H9 (cell line): ENCODE measurements at regions not wholly inside any gene's neighbourhood (a gene's known extent, or its start where the extent isn't known, plus 50 kb on each side); places are given as distances from the start of the nearest gene placed in this dataset.

Source experiments
- DNase-seq: peaks from one replicate; pipeline ENCODE4 v3.0.0-alpha.2; 2017
- H2AFZ ChIP-seq: one replicate; pipeline ENCODE4 v1.6.1; 2013; ENCODE audit warnings: mild to moderate bottlenecking, low read length, control low read depth, moderate library complexity
- H2AK5ac ChIP-seq: 2 replicates; pipeline ENCODE4 v1.6.1; 2013; ENCODE audit warnings: low read length, control low read depth, mixed read lengths; ENCODE audit not compliant: insufficient read length
- H2BK120ac ChIP-seq: one replicate; pipeline ENCODE4 v1.6.1; 2013; ENCODE audit warnings: low read depth, mild to moderate bottlenecking, low read length, control low read depth, inconsistent platforms; ENCODE audit not compliant: poor library complexity, severe bottlenecking
- H2BK12ac ChIP-seq: 2 replicates; pipeline ENCODE4 v1.6.1; 2013; ENCODE audit warnings: low read length, control low read depth, mixed read lengths, low read depth; ENCODE audit not compliant: insufficient read length
- H2BK15ac ChIP-seq: 2 replicates; pipeline ENCODE4 v1.6.1; 2013; ENCODE audit warnings: low read depth, low read length, control low read depth
- H2BK20ac ChIP-seq: one replicate; pipeline ENCODE4 v1.6.1; 2013; ENCODE audit warnings: low read depth, mild to moderate bottlenecking, low read length, control low read depth, inconsistent platforms; ENCODE audit not compliant: poor library complexity, severe bottlenecking
- H2BK5ac ChIP-seq: 2 replicates; pipeline ENCODE4 v1.6.1; 2013; ENCODE audit warnings: low read length, control low read depth, mixed read lengths; ENCODE audit not compliant: insufficient read length
- H3K14ac ChIP-seq: 2 replicates; pipeline ENCODE4 v1.6.1; 2013; ENCODE audit warnings: low read length, control low read depth; ENCODE audit not compliant: insufficient read depth
- H3K18ac ChIP-seq: 2 replicates; pipeline ENCODE4 v1.6.1; 2013; ENCODE audit warnings: low read depth, mild to moderate bottlenecking, mixed read lengths, low read length, control low read depth; ENCODE audit not compliant: insufficient read length
- H3K23ac ChIP-seq: 2 replicates; pipeline ENCODE4 v1.6.1; 2013; ENCODE audit warnings: low read length, control low read depth, mixed read lengths, low read depth; ENCODE audit not compliant: insufficient read length
- H3K23me2 ChIP-seq: 2 replicates; pipeline ENCODE4 v1.6.1; 2013; ENCODE audit warnings: low read depth, mild to moderate bottlenecking, mixed read lengths, low read length, control low read depth; ENCODE audit not compliant: insufficient read length, poor library complexity, severe bottlenecking
- H3K27ac ChIP-seq: 2 replicates; pipeline ENCODE4 v1.5.1; 2013; ENCODE audit warnings: low read length, control low read depth, mixed read lengths, low read depth; ENCODE audit not compliant: insufficient read length
- H3K27me3 ChIP-seq: 2 replicates; pipeline ENCODE4 v1.6.1; 2013; ENCODE audit warnings: low read length, control low read depth, inconsistent platforms; ENCODE audit not compliant: insufficient read depth
- H3K4ac ChIP-seq: 2 replicates; pipeline ENCODE4 v1.6.1; 2013; ENCODE audit warnings: low read depth, mild to moderate bottlenecking, control low read depth, inconsistent platforms, low read length, moderate library complexity
- H3K4me1 ChIP-seq: 2 replicates; pipeline ENCODE4 v1.6.1; 2013; ENCODE audit warnings: low read length, control low read depth, inconsistent platforms; ENCODE audit not compliant: insufficient read depth
- H3K4me2 ChIP-seq: 2 replicates; pipeline ENCODE4 v1.6.1; 2013; ENCODE audit warnings: low read length, control low read depth, mixed read lengths; ENCODE audit not compliant: insufficient read length, insufficient read depth
- H3K56ac ChIP-seq: 2 replicates; pipeline ENCODE4 v1.6.1; 2013; ENCODE audit warnings: low read depth, mild to moderate bottlenecking, mixed read lengths, low read length, control low read depth; ENCODE audit not compliant: insufficient read length
- H3K79me1 ChIP-seq: 2 replicates; pipeline ENCODE4 v1.6.1; 2013; ENCODE audit warnings: low read depth, mild to moderate bottlenecking, moderate library complexity, low read length, control low read depth, inconsistent platforms; ENCODE audit not compliant: insufficient read depth, poor library complexity, severe bottlenecking
- H3K79me2 ChIP-seq: 2 replicates; pipeline ENCODE4 v1.6.1; 2013; ENCODE audit warnings: low read length, control low read depth, inconsistent platforms; ENCODE audit not compliant: insufficient read depth
- H3K9ac ChIP-seq: 2 replicates; pipeline ENCODE4 v1.6.1; 2013; ENCODE audit warnings: low read length, control low read depth, mixed read lengths; ENCODE audit not compliant: insufficient read length; ENCODE audit errors: extremely low read depth
- H3K9me3 ChIP-seq: one replicate; pipeline ENCODE4 v1.6.1; 2013; ENCODE audit warnings: low read depth, low read length, inconsistent platforms; ENCODE audit not compliant: control insufficient read depth
- H3T11ph ChIP-seq: one replicate; pipeline ENCODE4 v1.6.1; 2013; ENCODE audit warnings: mild to moderate bottlenecking, low read length, control low read depth, inconsistent platforms
- H4K20me1 ChIP-seq: one replicate; pipeline ENCODE4 v1.6.1; 2013; ENCODE audit not compliant: control insufficient read depth, insufficient read length, insufficient read depth
- H4K5ac ChIP-seq: 2 replicates; pipeline ENCODE4 v1.6.1; 2013; ENCODE audit warnings: low read depth, mild to moderate bottlenecking, mixed read lengths, low read length, control low read depth; ENCODE audit not compliant: insufficient read length
- H4K8ac ChIP-seq: replicated peaks from 2 replicates; pipeline ENCODE4 v1.6.1; 2013; ENCODE audit warnings: low read length, control low read depth, mixed read lengths, low read depth; ENCODE audit not compliant: insufficient read length
- H4K91ac ChIP-seq: 2 replicates; pipeline ENCODE4 v1.6.1; 2013; ENCODE audit warnings: low read depth, mild to moderate bottlenecking, moderate library complexity, mixed read lengths, low read length, control low read depth; ENCODE audit not compliant: insufficient read length
- H3K27ac Mint-ChIP-seq, 3 experiments: 2 replicates in 2 of 3; 3 replicates in 1 of 3; pipeline ENCODE4 v1.8.0; 2020 to 2021; ENCODE audit warnings: mixed read lengths in 3 of 3, mild to moderate bottlenecking in 1 of 3, moderate library complexity in 1 of 3
- H3K27me3 Mint-ChIP-seq: 2 replicates; pipeline ENCODE4 v1.8.0; 2021; ENCODE audit warnings: low read depth, mild to moderate bottlenecking, moderate library complexity, mixed read lengths
- H3K36me3 Mint-ChIP-seq, 3 experiments: 2 replicates in 2 of 3; 3 replicates in 1 of 3; pipeline ENCODE4 v1.8.0; 2020 to 2021; ENCODE audit warnings: low read depth in 3 of 3, mixed read lengths in 3 of 3; ENCODE audit not compliant: insufficient read depth in 1 of 3
- H3K4me1 Mint-ChIP-seq, 2 experiments: 2 replicates each; pipeline ENCODE4 v1.8.0; 2020; ENCODE audit warnings: mixed read lengths in 2 of 2
- H3K4me3 Mint-ChIP-seq, 2 experiments: 2 replicates in 1 of 2; 3 replicates in 1 of 2; pipeline ENCODE4 v1.8.0; 2020 to 2021; ENCODE audit warnings: mild to moderate bottlenecking in 2 of 2, mixed read lengths in 2 of 2, moderate library complexity in 1 of 2
- H3K9me3 Mint-ChIP-seq, 2 experiments: 2 replicates in 1 of 2; 3 replicates in 1 of 2; pipeline ENCODE4 v1.8.0; 2020; ENCODE audit warnings: mild to moderate bottlenecking in 2 of 2, mixed read lengths in 2 of 2, moderate library complexity in 1 of 2
- WGBS: extraction: QIAGEN DNeasy Blood & Tissue Kit; methylation state at CpG from one replicate; pipeline ENCODE4 v1.1.7; 2013; ENCODE audit warnings: missing lambda C conversion rate, low lambda C conversion rate, mixed read lengths; ENCODE audit not compliant: insufficient read length; ENCODE audit errors: extremely low coverage; 5-methylcytosine and 5-hydroxymethylcytosine counted together
- TF ChIP-seq, protein P1 (sequence below): fragments of 200-600 bp; sonication (generic); conservative IDR thresholded peaks from 3 replicates; pipeline ENCODE4 v1.8.0; 2021; ENCODE audit warnings: antibody characterized with exemption, mild to moderate bottlenecking

DNA sequence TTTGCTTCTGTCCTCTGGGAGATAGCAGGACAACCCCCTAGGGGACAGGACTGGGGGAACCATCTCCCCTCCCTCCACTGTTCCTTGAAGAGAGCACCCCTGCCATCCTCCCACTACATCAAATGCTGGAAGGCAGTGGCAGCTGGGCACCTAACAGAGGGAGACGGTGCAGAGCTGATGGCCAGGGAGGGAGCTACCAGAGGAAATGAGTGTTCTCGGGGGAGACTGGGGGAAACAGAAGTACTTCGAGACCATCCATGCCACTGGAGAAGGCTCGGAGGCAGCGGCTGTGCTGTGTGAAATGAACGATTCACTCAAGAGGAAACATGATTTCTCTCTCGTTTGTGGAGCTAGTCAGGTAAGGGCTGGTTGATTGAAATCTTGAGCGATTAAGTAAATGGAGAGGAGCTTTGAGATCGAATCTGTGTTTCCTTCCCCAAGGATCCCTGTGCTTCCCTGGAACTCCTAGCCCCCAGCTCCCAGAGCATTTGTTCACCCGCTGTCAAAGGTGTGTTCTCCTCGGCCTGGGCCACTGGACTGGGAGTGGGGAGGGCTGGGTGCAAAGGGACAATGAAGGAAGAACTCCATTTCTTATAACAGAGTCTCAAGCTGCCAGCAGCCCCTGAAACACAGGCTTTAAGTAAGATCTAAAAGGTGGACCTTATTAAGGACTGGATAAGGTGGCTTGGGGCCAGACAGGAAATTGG is 261.3 kb upstream of the MOCS1 start:
- H2BK20ac ChIP-seq = no peak overlapping the region
- no peaks in the 10 kb centered on the region for H3K23me2 ChIP-seq
- no peak overlapping the region for H2AK5ac ChIP-seq
- no peak overlapping the region for H3K27ac ChIP-seq
- H3K4me1 ChIP-seq = no peaks in the 10 kb centered on the region
- H2AFZ ChIP-seq = no peak overlapping the region
- H4K20me1 ChIP-seq = no peaks in the 10 kb centered on the region
- H3K9ac ChIP-seq = no peak overlapping the region
- no peak overlapping the region for H4K8ac ChIP-seq
- TF ChIP-seq, protein P1, sequence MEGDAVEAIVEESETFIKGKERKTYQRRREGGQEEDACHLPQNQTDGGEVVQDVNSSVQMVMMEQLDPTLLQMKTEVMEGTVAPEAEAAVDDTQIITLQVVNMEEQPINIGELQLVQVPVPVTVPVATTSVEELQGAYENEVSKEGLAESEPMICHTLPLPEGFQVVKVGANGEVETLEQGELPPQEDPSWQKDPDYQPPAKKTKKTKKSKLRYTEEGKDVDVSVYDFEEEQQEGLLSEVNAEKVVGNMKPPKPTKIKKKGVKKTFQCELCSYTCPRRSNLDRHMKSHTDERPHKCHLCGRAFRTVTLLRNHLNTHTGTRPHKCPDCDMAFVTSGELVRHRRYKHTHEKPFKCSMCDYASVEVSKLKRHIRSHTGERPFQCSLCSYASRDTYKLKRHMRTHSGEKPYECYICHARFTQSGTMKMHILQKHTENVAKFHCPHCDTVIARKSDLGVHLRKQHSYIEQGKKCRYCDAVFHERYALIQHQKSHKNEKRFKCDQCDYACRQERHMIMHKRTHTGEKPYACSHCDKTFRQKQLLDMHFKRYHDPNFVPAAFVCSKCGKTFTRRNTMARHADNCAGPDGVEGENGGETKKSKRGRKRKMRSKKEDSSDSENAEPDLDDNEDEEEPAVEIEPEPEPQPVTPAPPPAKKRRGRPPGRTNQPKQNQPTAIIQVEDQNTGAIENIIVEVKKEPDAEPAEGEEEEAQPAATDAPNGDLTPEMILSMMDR = no peak
- H3K18ac ChIP-seq = no peak overlapping the region
- H3T11ph ChIP-seq = no peak overlapping the region
- Mint-ChIP-seq H3K27ac (no peak overlapping the region), H3K4me1 (no peaks in the 10 kb centered on the region; a peak in 1 of 4 replicates), H3K36me3 (no peaks in the 10 kb centered on the region), H3K9me3 (peaks cover 3 to 6% of the 10 kb centered on the region in 2 experiments; a peak in 3 of 5 replicates), H3K27me3 (no peaks in the 10 kb centered on the region; the same call in none of the 2 replicates), H3K4me3 (no peak overlapping the region)
- WGBS = no CpG with 5 or more reads among the region's 11 CpGs
- H3K79me1 ChIP-seq = no peaks in the 10 kb centered on the region
- H3K27me3 ChIP-seq = no peaks in the 10 kb centered on the region
- H2BK5ac ChIP-seq = no peak overlapping the region
- no peak overlapping the region for H2BK12ac ChIP-seq
- no peaks in the 10 kb centered on the region for H3K79me2 ChIP-seq
- no peak overlapping the region for H3K23ac ChIP-seq
- no peak overlapping the region for H3K14ac ChIP-seq
- no peak overlapping the region for H3K4me2 ChIP-seq
- H4K91ac ChIP-seq = no peak overlapping the region
- no peak overlapping the region for H3K4ac ChIP-seq
- no peak overlapping the region for H2BK15ac ChIP-seq
- DNase-seq = no peak
- H4K5ac ChIP-seq = no peak overlapping the region
- no peak overlapping the region for H2BK120ac ChIP-seq
- H3K9me3 ChIP-seq = no peaks in the 10 kb centered on the region
- no peak overlapping the region for H3K56ac ChIP-seq
